LNCaP clone FGC (cell line): ENCODE measurements at regions not wholly inside any gene's neighbourhood (a gene's known extent, or its start where the extent isn't known, plus 50 kb on each side); places are given as distances from the start of the nearest gene placed in this dataset.

Experiments
- DNase-seq: peaks from one replicate; pipeline ENCODE4 v3.0.0-alpha.2; 2011; ENCODE audit warnings: low read depth
- H3K4me3 ChIP-seq: 2 replicates; pipeline ENCODE4 v1.5.1; 2011; ENCODE audit warnings: mild to moderate bottlenecking, low read depth, low read length, control low read depth
- TF ChIP-seq, protein P1 (sequence below): IDR thresholded peaks from 2 replicates; pipeline ENCODE4 v1.5.1; 2012; ENCODE audit warnings: mild to moderate bottlenecking; ENCODE audit not compliant: control insufficient read depth, insufficient read depth; ENCODE audit errors: extremely low read depth

DNA sequence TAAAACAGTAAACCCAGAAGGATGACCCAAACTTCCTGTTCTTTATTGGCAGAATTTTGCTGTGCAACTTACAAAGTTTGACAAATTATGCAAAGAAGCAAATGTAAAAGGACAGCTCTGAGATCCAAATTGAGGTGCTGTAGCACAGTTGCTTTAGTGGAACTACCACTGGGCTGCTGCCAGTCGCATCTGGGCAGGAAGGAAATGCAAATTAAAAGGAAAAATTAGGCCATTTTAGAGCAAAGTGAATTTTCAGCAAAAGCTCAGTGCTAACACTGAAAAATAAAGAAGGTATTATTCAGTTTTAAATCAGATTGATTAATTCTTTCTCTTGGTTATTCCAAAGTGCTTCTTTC, 104.5 kb downstream of the ZMAT3 start:
- H3K4me3 ChIP-seq = no peak overlapping the region
- TF ChIP-seq, protein P1, sequence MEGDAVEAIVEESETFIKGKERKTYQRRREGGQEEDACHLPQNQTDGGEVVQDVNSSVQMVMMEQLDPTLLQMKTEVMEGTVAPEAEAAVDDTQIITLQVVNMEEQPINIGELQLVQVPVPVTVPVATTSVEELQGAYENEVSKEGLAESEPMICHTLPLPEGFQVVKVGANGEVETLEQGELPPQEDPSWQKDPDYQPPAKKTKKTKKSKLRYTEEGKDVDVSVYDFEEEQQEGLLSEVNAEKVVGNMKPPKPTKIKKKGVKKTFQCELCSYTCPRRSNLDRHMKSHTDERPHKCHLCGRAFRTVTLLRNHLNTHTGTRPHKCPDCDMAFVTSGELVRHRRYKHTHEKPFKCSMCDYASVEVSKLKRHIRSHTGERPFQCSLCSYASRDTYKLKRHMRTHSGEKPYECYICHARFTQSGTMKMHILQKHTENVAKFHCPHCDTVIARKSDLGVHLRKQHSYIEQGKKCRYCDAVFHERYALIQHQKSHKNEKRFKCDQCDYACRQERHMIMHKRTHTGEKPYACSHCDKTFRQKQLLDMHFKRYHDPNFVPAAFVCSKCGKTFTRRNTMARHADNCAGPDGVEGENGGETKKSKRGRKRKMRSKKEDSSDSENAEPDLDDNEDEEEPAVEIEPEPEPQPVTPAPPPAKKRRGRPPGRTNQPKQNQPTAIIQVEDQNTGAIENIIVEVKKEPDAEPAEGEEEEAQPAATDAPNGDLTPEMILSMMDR = no peak
- DNase-seq = no peak

DNA sequence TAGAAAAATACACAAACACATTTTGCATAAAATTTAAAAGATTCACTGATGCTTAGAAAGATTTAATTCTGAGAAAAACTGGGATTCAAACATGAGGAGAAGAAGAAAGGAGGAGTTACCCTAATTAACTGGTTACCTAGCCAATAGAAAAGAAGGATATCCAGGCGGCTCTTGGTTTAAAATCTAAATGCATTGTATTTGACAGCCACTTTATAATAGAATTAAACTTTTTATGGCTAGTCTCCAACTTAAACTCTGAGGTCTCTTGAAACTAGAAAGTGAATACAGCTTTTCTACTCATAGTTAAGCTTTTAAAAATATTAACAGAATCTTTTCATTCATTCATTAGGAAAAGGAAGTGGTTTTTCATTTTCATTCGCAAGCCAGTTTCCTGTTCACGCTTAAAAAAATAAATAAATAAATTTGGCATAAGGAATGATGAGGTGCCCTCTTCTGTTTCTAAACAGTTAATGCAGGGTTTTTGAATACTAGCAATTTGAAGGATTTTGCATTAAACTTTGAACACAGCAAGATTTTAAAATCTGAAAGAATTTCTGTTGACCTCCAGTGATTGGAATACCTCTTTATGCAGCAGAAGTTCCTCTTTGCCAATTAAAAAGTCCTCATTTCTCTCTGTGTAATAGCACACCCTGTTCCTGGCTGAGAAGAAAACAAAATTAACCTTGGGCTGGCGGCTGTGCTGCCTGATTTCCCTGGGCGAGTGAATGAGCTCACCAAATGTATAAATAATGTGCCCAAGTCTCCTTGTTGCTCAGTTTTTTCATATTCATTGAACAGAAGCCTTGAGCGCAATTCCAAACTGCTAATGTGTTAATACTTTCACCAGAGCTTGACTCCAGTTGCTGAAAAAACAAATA, 105.1 kb downstream of the ZMAT3 start:
- TF ChIP-seq, protein P1 = peak; percentile 55
- DNase-seq = peak; percentile 35
- no peak overlapping the region for H3K4me3 ChIP-seq

DNA sequence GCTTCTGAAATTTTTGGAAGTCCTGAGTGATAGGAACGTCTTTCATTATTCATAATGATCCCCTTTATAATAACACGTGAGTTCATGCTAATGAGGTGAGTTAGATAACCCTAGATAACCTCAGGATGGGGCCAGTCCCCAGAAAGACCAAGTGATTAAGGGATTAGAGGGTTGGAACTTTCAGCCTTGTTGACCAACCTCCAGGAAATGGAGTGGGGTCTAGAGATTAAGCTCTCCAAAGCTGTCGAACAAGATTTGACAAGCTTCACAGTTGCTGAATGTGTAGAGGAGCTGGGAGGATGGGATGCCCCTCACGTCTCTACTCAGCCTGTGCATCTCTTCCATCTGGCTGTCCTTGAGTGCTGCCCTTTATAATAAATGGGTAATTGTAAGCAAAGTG, 107.1 kb downstream of the ZMAT3 start:
- H3K4me3 ChIP-seq = no peak overlapping the region
- no peak for DNase-seq
- TF ChIP-seq, protein P1 = no peak

DNA sequence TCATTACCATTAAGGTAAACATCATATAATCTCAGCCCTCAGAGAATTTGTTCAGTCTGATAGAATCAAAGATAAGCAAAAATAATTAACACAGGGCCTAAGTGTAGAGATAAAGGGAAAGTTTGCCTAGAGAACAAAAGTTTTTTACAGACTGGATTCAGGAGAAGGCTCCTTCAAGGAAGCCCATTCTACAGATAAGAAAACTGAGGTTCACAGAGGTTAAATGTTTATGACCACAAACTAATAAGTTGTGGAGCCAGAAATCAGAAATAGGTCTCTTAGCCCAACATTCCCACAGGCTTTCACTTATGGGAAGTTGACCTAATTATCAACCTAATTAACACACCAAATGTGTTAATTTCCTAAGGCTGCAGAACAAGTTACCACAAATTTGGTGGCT, 110.7 kb downstream of the ZMAT3 start:
- peak; percentile 67 for DNase-seq
- no peak overlapping the region for H3K4me3 ChIP-seq
- TF ChIP-seq, protein P1 = no peak

DNA sequence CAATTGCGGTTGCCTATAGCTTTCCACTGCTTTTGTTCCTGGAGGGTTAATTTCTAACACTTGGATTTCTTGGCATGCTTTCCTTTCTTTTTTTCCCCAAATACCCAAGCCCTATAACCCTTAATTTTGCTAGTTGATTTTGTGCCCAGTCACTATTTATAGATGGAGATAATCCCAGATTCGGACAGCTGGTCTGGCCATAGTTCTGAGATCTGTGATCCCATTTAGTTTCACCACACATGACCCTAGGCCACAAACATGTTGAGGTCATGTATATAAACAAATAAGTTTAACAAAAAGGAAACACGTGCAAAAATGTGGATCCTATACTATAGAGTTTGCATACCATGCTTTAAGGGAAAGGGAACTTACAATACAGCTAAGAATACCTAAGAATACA, 111.4 kb downstream of the ZMAT3 start:
- no peak for DNase-seq
- no peak overlapping the region for H3K4me3 ChIP-seq
- TF ChIP-seq, protein P1 = no peak

DNA sequence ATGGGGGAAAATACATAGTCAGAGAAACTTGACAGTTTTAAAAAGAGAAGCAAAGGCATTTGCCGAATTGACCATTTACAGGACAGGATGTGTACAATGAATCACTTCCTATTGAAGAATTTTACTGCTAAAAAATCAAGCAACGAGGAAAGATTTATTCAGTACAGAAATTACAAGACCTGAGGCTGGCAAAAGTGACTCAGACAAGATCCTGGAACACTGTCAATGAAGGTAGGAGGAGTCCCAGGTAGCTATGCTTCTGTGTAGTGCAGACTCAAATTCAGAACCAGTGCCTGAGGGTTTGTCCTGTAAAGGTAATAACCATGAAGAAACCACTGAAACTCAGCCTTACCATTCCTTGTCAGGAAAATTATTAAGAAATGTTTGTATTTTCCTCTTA, 120.9 kb downstream of the ZMAT3 start:
- DNase-seq = no peak
- no peak overlapping the region for H3K4me3 ChIP-seq
- TF ChIP-seq, protein P1 = no peak

DNA sequence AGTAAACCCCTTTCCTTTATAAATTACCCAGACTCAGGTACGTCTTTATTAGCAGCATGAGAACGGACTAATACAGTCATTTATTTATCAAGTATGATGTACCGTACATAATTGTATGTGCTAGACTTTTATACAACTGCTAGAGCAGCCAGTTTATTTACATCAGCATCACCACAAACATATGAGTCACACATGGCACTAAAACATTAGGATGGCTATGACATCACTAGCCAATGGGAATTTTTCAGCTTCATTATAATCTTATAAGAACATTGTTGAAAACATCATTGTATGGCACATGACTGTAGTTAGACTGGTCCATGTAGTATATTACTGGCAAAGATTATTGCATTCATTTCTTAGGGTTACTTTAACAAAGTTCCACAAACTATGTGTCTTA, 121.7 kb downstream of the ZMAT3 start:
- H3K4me3 ChIP-seq = no peak overlapping the region
- no peak for DNase-seq
- TF ChIP-seq, protein P1 = no peak
